ENCODE measurements at regions not wholly inside any gene's neighbourhood (a gene's known extent, or its start where the extent isn't known, plus 50 kb on each side); places are given as distances from the start of the nearest gene placed in this dataset.

DNA sequence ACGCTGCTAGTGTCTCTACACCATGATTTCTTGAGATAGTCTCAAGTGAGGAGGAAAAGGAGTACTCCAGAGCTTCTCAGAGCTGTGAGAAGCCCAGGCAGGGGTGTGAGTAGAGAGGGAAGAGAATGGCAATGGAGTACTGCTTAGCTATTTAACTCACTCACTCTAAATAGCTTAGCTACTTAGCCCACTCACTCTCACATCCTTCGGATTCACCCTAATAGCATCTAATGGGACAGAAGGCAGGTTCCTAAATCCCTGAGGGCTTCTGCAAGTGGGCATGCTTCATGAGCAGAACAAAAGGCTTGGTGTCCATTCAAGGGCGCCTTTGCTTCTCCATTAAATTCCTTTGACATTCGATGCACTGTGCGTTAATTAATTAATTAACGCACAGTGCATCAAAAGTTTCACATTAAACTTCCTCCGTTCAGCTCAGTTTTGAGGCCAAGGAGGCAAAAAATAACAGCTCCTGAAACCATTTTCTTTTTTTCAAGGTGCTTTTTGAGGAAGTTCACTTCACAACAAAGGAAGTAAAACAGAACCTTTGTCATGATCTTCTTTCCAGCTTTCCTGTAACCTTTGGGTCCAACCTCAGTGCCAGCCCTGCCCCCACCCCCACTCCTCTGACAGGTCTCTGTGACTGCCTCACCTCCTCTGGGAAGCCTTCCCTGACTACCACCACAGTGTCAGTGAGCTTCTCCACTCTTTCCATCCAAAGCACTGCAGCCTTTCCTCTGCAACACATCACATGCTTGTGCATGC, 294.0 kb downstream of the SEC61B start:
- in situ Hi-C loops (cut with HindIII; ENCODE audit: low pct_unique_long_range_greater_than_20kb, low sequenced_read_pairs), result no loop called here
- DNase-seq (ENCODE audit: low read depth, low spot score), result no peak

- in situ Hi-C loops (cut with HindIII; ENCODE audit: low pct_unique_long_range_greater_than_20kb, low sequenced_read_pairs), result no loop called here
- DNase-seq (ENCODE audit: low read depth, low spot score), result no peak
Observed at GRCh38 chr9:99516657-99517049, 294.6 kb downstream of the SEC61B start.

DNA sequence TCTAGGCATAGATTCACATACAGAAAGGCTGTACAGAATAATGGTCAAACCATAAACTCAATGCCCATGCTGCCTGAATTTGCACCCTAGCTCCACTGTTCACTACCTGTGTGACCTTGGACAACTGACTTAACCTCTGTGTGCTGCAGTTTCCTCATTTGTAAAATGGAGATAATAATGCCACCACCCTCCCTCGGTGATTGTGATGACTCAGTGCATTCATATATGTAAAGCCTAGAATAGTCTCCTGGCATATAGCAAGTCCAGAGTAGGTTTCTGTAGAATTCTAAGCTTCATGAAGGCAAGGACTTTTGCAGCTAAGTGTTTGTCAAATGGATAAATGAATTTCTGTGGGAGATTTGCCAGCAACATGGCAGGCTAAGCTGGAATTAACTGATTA, 297.8 kb upstream of the NR4A3 start:
- DNase-seq (ENCODE audit: low read depth, low spot score), result no peak
- in situ Hi-C loops (cut with HindIII; ENCODE audit: low pct_unique_long_range_greater_than_20kb, low sequenced_read_pairs), result no loop called here

GRCh38 chr9:99531313-99531712, 290.4 kb upstream of the NR4A3 start:
- in situ Hi-C loops (cut with HindIII; ENCODE audit: low pct_unique_long_range_greater_than_20kb, low sequenced_read_pairs), result no loop called here
- no peak for DNase-seq (ENCODE audit: low read depth, low spot score)

- no peak for DNase-seq (ENCODE audit: low read depth, low spot score)
Observed at GRCh38 chr9:99533421-99533820, 288.3 kb upstream of the NR4A3 start.

DNA sequence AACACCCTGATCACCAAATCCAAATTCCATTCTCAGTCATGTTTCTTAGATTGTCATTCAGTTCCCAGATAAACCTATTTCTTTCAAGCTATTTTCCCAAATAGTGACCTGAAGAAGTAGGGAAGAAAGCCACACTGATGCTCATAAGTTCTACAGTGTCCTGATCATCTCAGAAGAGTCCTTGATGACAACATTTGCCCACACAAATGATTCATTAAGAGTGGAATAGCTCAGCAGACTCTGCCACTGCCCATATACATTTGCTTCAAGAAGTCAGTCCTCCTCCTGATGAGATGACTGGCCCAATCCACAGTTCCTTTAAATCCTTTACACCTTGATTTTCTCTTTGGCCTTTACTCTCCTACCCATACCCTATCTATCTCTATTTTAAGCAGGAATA, 283.7 kb upstream of the NR4A3 start:
- no peak for DNase-seq (ENCODE audit: low read depth, low spot score)
- in situ Hi-C loops (cut with HindIII; ENCODE audit: low pct_unique_long_range_greater_than_20kb, low sequenced_read_pairs), result no loop called here

More at GRCh38 chr9:99533421-99533820, 288.3 kb upstream of the NR4A3 start:
- in situ Hi-C loops (cut with HindIII; ENCODE audit: low pct_unique_long_range_greater_than_20kb, low sequenced_read_pairs), result no loop called here

DNA sequence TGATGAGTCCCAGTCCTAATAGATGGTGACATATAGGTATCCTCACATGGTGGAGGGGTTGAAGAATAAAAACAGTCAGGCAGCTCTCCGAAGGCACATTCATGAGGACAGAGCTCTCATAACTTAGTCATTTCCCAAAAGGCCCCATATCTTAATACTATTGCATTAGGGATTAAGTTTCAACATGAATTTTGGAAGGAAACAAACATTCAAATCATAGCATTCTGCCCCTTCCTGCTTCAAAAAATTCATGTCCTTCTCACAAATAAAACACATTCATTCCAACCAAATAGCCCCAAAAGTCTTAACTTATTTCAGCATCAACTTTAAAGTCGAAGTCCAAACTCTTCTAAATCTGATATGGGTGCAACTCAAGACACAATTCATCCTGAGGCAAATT, 277.2 kb upstream of the NR4A3 start:
- in situ Hi-C loops (cut with HindIII; ENCODE audit: low pct_unique_long_range_greater_than_20kb, low sequenced_read_pairs), result no loop called here
- no peak for DNase-seq (ENCODE audit: low read depth, low spot score)

GRCh38 chr9:99549441-99549840, 272.2 kb upstream of the NR4A3 start:
- DNase-seq (ENCODE audit: low read depth, low spot score), result no peak
- in situ Hi-C loops (cut with HindIII; ENCODE audit: low pct_unique_long_range_greater_than_20kb, low sequenced_read_pairs), result no loop called here

DNA sequence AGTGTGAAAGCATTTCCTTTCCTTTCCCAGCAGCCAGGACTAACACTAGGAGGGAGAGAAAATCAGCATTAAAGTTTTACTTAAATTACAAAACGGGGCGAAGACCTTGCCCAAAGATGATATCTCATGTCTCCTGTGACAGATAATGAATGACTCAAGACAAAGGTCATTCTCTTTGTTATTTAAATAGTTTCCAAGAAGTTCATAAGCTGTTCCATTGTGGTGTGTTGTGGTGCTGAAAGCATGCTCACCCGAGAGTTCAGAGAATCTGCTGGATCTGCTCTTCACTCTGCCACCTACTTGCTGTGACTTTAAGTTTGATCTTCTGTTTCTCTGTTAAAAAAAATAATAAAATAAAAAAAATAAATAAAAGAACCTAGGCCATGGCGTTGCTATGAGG, 265.9 kb upstream of the NR4A3 start:
- in situ Hi-C loops (cut with HindIII; ENCODE audit: low pct_unique_long_range_greater_than_20kb, low sequenced_read_pairs), result no loop called here
- no peak for DNase-seq (ENCODE audit: low read depth, low spot score)

GRCh38 chr9:99556998-99557397, 264.7 kb upstream of the NR4A3 start:
- in situ Hi-C loops (cut with HindIII; ENCODE audit: low pct_unique_long_range_greater_than_20kb, low sequenced_read_pairs), result no loop called here
- peak; percentile 85 for DNase-seq (ENCODE audit: low read depth, low spot score)

DNA sequence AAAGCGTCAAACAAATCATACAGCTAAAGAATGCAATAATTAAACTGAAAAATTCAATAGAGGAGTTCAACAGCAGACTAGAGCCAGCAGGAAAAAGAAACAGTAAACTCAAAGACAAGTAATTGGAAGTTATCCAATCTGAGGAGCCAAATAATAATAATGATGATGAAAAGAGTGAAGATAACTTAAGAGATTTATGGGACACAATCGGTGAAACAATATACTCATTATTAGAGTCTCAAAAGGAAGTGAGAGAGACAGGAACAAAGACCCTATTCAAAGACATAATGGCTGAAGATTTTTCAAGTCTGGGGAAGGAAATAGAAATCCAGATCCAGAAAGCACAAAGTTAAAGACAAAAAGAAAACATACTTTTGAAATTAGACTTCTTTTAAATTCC, 263.9 kb upstream of the NR4A3 start:
- DNase-seq (ENCODE audit: low read depth, low spot score), result peak; percentile 82
- in situ Hi-C loops (cut with HindIII; ENCODE audit: low pct_unique_long_range_greater_than_20kb, low sequenced_read_pairs), result no loop called here

- in situ Hi-C loops (cut with HindIII; ENCODE audit: low pct_unique_long_range_greater_than_20kb, low sequenced_read_pairs), result no loop called here
- DNase-seq (ENCODE audit: low read depth, low spot score), result peak; percentile 58
Observed at GRCh38 chr9:99559776-99560175, 261.9 kb upstream of the NR4A3 start.

- in situ Hi-C loops (cut with HindIII; ENCODE audit: low pct_unique_long_range_greater_than_20kb, low sequenced_read_pairs), result no loop called here
- peak; percentile 54 for DNase-seq (ENCODE audit: low read depth, low spot score)
Observed at GRCh38 chr9:99560561-99560960, 261.1 kb upstream of the NR4A3 start.

GRCh38 chr9:99561509-99561917, 260.2 kb upstream of the NR4A3 start:
- no peak for DNase-seq (ENCODE audit: low read depth, low spot score)
- in situ Hi-C loops (cut with HindIII; ENCODE audit: low pct_unique_long_range_greater_than_20kb, low sequenced_read_pairs), result no loop called here

- in situ Hi-C loops (cut with HindIII; ENCODE audit: low pct_unique_long_range_greater_than_20kb, low sequenced_read_pairs), result no loop called here
- DNase-seq (ENCODE audit: low read depth, low spot score), result no peak
Observed at GRCh38 chr9:99561961-99562565, 259.6 kb upstream of the NR4A3 start.

GRCh38 chr9:99563364-99563763, 258.3 kb upstream of the NR4A3 start:
- in situ Hi-C loops (cut with HindIII; ENCODE audit: low pct_unique_long_range_greater_than_20kb, low sequenced_read_pairs), result no loop called here
- peak; percentile 74 for DNase-seq (ENCODE audit: low read depth, low spot score)

DNA sequence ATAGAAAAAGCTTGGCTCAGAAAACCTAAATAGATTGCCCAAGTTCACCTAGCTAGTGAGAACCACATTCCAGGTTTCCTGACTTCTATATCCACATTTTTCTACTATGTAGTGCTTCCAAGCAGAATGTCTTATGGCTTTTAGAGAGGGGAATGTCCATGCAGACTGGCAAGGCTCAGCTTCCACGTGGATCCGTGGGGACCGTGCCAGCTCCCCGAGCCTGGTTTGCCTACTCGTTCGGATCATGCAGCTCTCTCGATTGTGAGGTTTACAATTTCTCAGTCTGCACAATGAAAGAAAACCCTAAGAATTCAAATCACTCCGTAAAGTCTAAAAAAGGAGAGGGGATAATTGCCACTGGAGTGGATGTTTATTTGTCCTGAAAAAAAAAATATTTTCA, 256.5 kb upstream of the NR4A3 start:
- DNase-seq (ENCODE audit: low read depth, low spot score), result no peak
- in situ Hi-C loops (cut with HindIII; ENCODE audit: low pct_unique_long_range_greater_than_20kb, low sequenced_read_pairs), result no loop called here

DNA sequence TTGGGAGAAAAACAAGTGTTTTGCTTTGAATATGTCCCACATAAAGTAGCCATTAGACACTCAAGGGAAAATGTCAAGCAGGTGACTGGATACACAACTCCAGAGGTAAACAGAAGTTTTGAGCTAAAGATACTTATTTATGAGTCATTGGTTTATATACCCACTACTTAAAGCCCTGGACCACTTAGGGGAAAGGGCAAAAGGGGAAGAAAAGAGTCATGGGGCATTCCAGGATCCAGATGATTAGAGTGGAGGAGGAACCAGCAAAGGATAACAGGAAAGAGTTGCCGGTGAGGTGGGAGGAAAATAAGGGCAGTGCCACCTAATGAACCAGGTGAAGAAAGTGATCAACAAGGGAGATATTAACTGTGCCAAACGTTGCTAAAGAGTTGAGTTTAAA, 254.2 kb upstream of the NR4A3 start:
- in situ Hi-C loops (cut with HindIII; ENCODE audit: low pct_unique_long_range_greater_than_20kb, low sequenced_read_pairs), result no loop called here
- DNase-seq (ENCODE audit: low read depth, low spot score), result no peak

GRCh38 chr9:99569840-99570239, 251.8 kb upstream of the NR4A3 start:
- no peak for DNase-seq (ENCODE audit: low read depth, low spot score)
- in situ Hi-C loops (cut with HindIII; ENCODE audit: low pct_unique_long_range_greater_than_20kb, low sequenced_read_pairs), result no loop called here
